GM21360 (cell line): ENCODE measurements at regions not wholly inside any gene's neighbourhood (a gene's known extent, or its start where the extent isn't known, plus 50 kb on each side); places are given as distances from the start of the nearest gene placed in this dataset.
"Not testable (repeated sequence)": the region's sequence is repeated elsewhere in the genome, so short reads cannot be mapped to it uniquely, and the experiment has no call there.

ENCODE experiments used
- ATAC-seq: cut with Tn5 transposase; IDR thresholded peaks from one replicate; pipeline ENCODE4 v1.9.1; 2021; ENCODE audit warnings: mild to moderate bottlenecking, moderate library complexity; ENCODE audit not compliant: unreplicated experiment

GRCh38 chr7:79965946-79966345 is 168.7 kb upstream of the GNAI1 start:
- no peak for ATAC-seq

DNA sequence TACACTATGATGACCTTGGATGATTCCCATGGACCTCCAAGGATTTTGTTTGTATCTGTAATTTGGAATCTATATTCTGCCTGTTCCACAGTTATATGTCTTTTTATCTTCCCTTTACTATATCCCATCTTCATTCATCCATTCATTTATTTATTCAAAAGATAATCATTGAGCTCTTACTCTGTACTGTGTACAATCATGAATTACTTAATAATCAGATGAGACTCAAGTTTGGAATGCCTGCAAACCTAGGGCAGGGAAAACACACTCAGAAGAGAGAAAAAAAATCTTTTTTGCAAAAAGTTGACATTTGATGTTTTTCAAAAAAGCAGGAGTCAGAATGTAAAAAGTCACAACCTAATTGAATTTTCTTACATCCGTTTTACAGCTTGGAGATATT is 170.2 kb upstream of the GNAI1 start:
- ATAC-seq: no peak

GRCh38 chr7:79953130-79953529 is 181.5 kb upstream of the GNAI1 start:
- no peak for ATAC-seq

DNA sequence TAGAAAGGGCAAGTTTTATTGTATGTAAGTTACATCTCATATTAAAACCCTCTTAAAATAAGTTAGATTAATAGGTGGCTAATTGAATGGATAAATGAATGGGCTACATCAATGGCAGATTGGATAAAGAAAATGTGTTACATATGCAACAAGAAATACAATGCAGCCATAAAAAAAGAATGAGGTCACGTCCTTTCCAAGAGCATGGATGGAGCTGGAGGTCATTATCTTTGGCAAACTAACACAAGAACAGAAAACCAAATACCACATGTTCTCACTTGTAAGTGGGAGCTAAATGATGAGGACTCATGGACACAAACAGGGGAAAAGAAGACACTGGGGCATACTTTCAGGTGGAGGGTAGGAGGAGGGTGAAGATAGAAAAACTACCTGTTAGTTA is 182.2 kb upstream of the GNAI1 start:
- ATAC-seq: no peak

DNA sequence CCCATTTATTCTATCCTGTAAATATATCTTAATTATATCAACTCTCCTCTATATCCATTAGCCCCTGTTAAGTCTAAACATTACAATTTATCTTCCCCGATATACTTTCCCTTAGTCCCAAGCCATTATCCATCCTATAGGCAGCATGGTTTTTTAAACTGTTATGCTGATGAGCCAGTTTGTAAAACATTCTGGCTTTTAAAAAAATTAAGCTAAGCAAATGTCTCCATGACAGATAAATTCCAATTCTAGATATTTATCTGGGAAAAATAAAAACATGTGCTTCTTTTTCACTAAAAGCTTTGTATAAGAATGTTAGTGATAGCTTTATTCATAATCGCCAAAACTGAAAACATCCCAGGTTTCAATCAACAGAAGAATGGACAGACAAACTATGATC is 183.2 kb upstream of the GNAI1 start:
- ATAC-seq: no peak

GRCh38 chr7:79949778-79950177 is 184.9 kb upstream of the GNAI1 start:
- ATAC-seq: no peak

- ATAC-seq: no peak
Measured at GRCh38 chr7:79936281-79936983, 198.2 kb upstream of the GNAI1 start.

DNA sequence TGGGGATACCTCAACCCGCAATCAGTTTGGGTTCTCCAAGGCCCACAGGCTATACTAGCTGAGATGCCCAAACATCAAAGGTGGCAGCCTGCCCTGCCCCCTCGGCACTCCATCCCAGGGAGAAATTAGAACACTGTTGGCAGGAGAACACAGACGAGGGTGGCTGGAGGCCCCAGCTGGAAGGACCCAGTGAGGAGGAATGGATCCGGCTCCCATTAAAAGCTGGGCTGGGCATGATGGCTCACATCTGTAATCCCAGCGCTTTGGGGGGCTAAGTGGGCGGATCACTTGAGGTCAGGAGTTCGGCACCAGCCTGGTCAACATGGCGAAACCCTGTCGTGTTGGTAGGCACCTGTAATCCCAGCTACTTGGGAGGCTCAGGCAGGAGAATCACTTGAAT is 199.9 kb upstream of the GNAI1 start:
- no peak for ATAC-seq

- no peak for ATAC-seq
Measured at GRCh38 chr7:79933144-79933543, 201.5 kb upstream of the GNAI1 start.

DNA sequence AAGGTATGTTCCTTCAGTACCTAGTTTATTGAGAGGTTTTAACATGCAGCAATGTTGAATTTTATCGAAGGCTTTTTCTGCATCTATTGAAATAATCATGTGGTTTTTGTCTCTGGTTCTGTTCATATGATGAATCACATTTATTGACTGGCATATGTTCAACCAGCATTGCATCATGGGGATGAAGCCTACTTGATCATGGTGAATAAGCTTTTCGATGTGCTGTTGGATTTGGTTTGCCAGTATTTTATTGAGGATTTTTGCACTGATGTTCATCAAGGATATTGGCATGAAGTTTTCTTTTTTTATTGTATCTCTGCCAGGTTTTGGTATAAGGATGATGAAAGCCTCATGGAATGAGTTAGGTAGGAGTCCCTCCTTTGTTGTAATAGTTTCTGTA is 204.0 kb upstream of the GNAI1 start:
- no peak for ATAC-seq

- no peak for ATAC-seq
Measured at GRCh38 chr7:79927116-79927515, 207.5 kb upstream of the GNAI1 start.

- ATAC-seq: no peak
Measured at GRCh38 chr7:79923953-79924352, 210.7 kb upstream of the GNAI1 start.

GRCh38 chr7:79922894-79923293 is 211.7 kb upstream of the GNAI1 start:
- no peak for ATAC-seq

DNA sequence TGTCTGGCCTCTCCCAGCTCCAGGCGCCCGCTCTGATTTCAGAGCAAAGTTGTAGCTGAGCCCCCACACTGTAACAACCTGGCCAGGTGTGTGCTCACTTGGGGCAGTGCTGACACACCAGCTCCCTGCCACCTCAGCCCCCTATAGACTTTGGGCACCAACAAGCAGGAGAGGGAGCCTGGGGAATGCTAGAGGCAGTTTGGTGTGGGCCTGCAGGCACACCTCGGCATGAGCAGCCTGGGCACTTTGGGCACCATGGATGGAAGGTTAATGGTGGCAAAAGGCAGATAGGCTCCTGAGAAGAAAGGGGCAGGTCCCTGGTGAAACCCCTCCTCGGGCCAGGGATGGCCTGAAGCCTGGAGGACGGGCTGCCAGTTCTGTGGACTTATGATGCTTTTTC is 212.7 kb upstream of the GNAI1 start:
- ATAC-seq: no peak

- not testable (repeated sequence) for ATAC-seq
Measured at GRCh38 chr7:79918632-79919031, 216.0 kb upstream of the GNAI1 start.

GRCh38 chr7:79915346-79915745 is 219.3 kb upstream of the GNAI1 start:
- ATAC-seq: not testable (repeated sequence)

DNA sequence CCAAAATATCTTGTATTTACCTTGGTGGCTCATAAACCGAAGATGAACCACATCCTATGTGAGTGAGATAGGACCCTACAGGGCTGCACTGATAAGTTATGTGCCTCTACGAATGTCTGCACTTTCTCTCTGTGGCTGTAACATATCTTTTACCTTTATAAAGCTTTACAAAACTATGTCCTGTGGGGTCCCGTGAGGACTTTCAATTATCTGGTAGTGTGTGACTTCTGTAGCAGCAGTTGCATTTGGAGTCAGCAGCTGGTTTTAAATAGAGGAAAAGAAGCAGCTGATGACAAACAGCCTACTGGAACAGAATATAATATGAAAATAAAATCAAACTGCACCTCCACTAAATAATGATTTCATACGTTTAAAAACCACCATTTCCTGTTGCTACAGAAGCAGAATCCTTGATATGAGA is 222.4 kb upstream of the GNAI1 start:
- ATAC-seq: no peak

GRCh38 chr7:79911420-79911819 is 223.2 kb upstream of the GNAI1 start:
- ATAC-seq: no peak

GRCh38 chr7:79909176-79909575 is 225.5 kb upstream of the GNAI1 start:
- ATAC-seq: no peak

GRCh38 chr7:79897166-79897565 is 237.5 kb upstream of the GNAI1 start:
- no peak for ATAC-seq

DNA sequence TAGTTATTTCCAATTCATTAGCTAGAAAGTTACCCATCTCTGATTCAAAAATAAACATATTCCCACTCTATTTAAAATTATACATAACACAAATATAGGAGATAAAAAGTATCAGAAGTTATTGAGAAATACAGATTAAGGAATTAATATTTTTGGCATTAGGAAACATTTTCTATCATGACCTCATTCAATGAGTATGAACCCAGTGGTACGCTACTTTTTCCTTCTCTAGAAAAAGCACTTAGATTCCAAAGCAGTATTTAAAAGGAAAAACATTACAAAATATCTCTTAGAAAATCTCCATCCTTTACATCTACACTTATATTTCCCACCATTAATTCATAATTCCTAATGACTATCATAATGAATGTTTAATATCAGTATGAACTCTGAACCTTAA is 240.6 kb upstream of the GNAI1 start:
- no peak for ATAC-seq

- ATAC-seq: no peak
Measured at GRCh38 chr7:79882922-79883321, 251.7 kb upstream of the GNAI1 start.

DNA sequence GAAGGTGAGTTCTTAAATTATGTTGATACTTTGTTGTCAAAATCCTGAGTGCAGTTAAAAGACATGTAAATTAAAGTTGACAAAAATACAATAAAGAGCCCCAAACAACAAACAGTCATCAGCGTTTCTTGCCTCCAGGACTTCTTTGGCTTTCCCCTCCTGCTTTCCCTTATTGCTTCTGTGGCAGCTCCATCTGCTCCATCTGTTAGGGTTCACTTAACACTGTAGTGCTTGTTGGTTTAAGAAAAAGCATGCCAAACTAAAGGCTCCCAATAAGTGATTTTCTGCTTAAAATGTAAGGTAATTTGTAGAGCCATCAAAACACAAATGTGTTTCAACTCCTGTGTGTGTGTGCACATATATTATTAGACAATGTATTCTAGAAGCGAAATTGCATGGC is 254.3 kb upstream of the GNAI1 start:
- no peak for ATAC-seq
